Fibroblast of lung (primary cell): ENCODE measurements at regions not wholly inside any gene's neighbourhood (a gene's known extent, or its start where the extent isn't known, plus 50 kb on each side); places are given as distances from the start of the nearest gene placed in this dataset.

Source experiments
- CTCF ChIP-seq, 2 donors: IDR thresholded peaks in 1 of 2; conservative IDR thresholded peaks in 1 of 2; 1 replicate in 1 of 2; 2 replicates in 1 of 2; pipeline ENCODE4 v1.5.1; 2011 to 2012; ENCODE audit warnings: low read length in 2 of 2, control low read depth in 1 of 2, inconsistent platforms in 1 of 2, low read depth in 1 of 2, mild to moderate bottlenecking in 1 of 2
- EZH2 ChIP-seq: IDR thresholded peaks from 2 replicates; pipeline ENCODE4 v1.5.1; 2012; ENCODE audit warnings: low read length, control low read depth, mild to moderate bottlenecking; ENCODE audit errors: missing control alignments

GRCh38 chr5:63596254-63596653, 366.0 kb downstream of the HTR1A start:
- no peak for TF ChIP-seq CTCF (conservative IDR thresholded peaks at IDR 0.05 in 1 of 2, IDR thresholded peaks at IDR 0.05 in 1 of 2; ENCODE audit: low read depth in 1 of 2, low read length in 2 of 2)
- no peak for TF ChIP-seq EZH2
